GM12874 (cell line): ENCODE measurements at regions not wholly inside any gene's neighbourhood (a gene's known extent, or its start where the extent isn't known, plus 50 kb on each side); places are given as distances from the start of the nearest gene placed in this dataset.

Experiments used
- CTCF ChIP-seq: IDR thresholded peaks from 2 replicates; pipeline ENCODE4 v1.5.1; 2011; ENCODE audit warnings: low read depth, mild to moderate bottlenecking, control low read depth, low read length, moderate library complexity; ENCODE audit not compliant: insufficient read depth

DNA sequence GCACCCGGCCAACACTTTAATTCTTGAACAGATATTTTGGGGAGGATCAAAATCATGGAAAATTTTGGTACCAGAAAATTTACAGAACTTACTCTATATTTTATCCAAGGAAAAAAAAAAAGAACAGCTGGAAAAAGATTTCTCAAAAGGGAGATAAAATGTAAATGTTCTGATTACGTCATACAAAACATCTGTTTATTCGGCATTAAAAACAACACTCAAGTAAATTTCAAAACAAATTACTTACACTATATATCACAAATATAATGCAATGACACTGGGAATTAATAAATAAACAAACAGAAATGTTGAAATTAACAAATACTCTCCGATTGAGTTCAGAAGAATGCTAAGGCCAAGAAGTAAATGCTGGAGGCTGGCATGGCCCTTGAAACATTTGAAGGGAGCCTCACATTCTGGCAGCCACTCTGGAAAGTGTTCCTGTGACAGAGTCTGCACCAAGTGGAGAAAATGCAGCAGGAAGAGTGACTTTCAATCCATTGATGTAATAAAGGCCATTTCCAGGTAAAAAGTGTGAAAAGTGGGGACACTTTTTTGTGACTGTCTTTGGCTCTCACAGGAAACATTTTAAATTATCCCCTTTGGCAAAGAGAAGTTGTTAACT lies 486.0 kb upstream of the CTSO start:
- no peak for TF ChIP-seq CTCF

GRCh38 chr4:156437666-156438065 lies 484.0 kb upstream of the CTSO start:
- no peak for TF ChIP-seq CTCF

DNA sequence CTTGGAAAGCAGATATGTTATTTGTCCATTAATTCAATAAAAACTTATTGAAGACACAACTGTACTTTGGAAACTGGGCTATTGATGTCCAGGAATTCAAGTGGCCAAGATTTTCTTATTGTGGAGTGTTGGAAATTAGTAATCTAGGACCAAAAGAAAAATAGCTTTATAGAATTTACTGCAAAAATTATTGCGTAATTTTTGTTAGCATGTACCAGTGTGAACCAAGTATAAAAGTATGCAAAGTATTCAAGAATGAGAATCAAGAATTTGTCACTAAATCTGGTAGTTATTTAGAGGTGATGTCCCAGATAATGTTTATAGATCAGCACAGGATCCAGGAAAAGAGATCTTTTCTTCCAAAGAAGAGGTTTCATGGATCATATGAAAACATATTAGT lies 468.9 kb upstream of the CTSO start:
- TF ChIP-seq CTCF = no peak

DNA sequence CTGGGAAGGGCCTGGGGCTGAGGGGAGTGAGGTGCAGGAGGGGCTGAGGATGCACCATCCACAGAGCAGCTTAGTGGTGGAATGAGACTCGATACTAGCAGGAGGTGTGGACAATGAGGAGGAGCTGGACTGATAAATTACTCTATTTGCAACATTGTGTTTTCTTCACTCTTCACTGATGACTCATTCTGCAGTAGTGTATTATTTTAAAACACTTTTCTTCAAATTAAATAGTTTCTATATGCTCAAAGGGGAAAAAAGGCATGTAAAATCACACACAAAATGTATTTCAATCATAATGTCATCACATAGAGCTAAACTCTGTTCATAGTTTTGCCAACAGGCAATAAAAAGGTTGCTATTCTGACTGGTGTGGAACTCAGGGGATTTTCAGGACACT lies 467.0 kb upstream of the CTSO start:
- no peak for TF ChIP-seq CTCF

DNA sequence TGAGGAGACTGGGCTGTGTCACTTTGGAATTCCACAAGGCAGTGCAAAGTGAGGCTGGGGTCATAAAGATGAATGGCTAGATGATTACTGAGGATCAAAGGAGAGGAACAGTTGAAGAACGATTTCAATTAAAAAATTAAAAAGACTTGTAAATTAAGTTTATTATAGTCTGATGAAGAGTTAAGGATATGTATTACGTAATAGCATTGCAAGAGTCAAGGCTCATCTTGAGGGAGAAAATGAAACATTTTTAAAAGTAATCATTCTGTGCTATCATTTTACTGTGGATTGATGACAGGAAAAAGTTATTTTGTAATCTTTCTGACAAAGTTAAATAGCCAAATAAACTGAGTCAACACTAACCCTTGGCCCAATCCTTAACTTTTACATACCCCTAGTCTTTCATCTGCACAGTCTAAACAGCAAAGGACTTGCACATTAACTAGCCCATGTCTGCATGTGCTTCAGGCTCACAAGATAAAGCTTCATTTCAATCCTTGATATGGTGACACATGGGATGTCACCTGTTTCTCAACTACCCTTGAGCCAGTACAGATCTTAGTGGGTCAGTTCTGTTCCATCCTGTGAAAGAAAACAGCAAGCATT lies 465.5 kb upstream of the CTSO start:
- no peak for TF ChIP-seq CTCF

- no peak for TF ChIP-seq CTCF
These were observed 460.7 kb upstream of the CTSO start for GRCh38 chr4:156414406-156414805.

- TF ChIP-seq CTCF = no peak
These were observed 459.8 kb upstream of the CTSO start for GRCh38 chr4:156413239-156414135.
